ENCODE measurements at regions not wholly inside any gene's neighbourhood (a gene's known extent, or its start where the extent isn't known, plus 50 kb on each side); places are given as distances from the start of the nearest gene placed in this dataset.
"Not testable (repeated sequence)": the region's sequence is repeated elsewhere in the genome, so short reads cannot be mapped to it uniquely, and the experiment has no call there.

DNA sequence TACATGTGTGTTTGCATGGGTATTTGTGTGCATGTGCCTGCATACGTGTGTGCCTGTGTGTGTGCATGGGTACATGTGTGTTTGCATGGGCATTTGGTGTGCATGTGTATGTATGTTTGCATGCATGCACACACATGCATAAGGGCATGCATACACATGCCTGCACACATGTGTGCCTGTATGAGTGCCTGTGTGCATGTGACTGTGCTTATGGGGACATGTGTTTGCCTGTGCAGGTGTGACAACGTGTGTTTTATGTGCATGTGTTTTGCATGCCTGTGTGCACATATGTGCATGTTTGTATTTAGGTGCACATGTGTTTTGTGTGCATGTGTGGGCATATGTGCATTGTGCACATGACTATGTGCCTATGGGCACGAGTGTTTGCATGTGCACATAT lies 165.7 kb downstream of the ERMARD start:
- no peak for DNase-seq

DNA sequence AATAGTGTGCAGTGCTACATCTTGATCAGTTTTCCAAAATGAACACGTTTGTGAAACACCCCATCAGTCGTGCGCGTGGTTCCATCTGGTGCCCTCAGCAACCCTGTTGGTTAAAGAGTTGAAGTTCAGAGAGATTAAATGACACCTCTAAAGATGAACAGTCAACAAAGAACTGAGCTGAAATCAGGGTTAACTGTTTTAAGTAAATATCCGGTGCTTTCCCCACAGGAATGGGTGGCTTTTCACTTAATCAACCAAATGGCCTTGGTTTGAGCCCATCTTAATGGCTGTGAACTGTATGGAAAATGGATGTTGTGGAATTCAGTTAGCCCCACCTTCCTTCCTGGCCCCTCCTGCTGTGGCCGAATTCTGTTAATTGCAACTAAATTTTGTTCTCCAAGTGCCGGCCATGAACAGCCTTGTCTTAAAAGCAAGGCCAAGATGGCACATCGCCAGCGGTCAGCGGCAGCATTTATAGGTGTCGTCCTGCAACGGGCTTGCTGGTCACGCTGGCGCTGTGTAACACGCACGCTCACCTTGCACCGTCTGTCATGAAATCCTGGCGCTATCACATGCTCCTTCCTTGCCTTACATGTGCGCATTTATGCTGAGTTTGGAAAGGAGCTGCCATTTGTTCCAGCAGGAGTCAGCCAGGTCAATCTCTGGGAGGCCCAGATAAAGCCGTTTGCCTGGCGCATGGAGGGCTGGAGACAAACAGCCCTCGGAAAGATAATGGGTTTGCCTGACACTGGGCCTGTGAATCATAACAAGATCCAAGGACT lies 164.5 kb downstream of the ERMARD start:
- no peak for DNase-seq

DNA sequence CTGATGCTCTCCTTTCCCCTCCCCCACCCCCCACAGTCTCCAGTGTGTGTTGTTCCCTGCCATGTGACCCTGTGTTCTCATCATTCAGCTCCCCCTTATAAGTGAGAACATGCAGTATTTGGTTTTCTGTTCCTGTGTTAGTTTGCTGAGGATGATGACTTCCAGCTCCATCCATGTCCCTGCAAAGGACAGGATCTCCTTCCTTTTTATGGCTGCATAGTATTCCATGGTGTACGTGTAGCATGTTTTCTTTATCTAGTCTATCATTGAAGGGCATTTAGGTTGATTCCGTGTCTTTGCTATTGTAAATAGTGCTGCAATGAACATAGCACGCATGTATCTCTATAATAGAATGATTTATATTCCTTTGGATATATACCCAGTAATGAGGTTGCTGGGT lies 162.3 kb downstream of the ERMARD start:
- DNase-seq: not testable (repeated sequence)

DNA sequence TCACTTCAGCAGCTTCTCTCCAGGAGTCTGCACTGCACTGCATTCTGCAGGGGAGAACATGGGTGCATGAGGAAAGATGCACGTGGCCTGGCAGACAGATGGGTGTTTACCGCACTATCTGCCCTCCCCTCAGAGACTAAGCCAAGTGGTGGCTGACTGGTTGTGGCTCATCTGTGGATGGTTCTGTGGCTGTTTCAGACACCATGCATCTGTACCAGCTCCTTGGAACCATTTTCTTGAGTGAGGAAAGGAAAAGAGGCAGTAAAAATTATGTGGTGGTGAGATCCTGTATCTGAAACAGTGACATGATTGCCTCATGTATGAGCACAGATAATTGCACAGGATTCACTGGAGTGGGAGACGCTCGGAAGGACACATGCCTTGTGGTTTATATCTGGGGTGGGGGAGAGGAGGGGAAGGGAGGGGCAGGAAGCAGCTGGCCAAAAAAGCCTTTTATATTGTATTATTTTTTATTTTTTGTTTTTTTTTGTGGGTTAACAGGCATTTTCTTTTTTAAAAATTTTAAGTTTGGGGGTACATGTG lies 161.7 kb downstream of the ERMARD start:
- no peak for DNase-seq

DNA sequence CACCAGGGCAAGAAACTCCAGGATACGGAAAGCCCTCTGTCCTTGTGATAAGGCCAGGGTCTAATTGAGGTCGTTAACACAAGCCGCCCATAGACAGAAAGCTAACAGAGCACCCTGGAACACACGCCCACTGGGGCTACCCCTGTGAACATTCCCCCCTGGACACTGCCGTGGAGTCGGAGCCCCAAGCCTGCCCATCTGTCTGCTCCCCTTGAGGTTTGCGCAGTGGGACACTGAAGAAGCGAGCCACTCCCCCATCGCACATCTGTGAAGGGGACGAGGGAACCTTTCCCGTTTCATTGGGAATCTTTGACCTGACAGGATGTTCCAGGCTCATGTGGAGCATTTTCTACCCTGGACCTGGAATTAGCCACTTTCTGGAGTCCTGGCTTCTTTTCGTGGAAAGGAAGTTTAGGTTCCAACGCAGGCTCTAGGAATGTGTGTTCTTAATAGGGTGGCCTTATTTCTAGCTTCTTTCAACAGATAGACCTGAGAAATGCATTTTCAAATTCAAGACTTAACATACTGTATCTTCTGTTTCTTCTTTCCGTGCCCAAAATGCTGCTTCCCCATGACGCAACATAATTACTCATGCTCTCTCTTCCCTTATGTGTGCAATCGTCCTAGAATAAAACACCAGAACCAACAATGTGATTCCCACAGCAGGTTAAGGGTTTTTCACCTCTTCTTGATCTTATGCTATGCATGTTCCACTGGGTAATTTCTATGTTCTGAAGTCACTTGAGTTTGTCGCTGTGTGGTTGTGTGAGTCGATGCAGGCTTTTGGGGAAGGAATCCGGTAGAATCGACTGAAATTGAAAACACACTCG lies 161.1 kb downstream of the ERMARD start:
- DNase-seq: no peak

DNA sequence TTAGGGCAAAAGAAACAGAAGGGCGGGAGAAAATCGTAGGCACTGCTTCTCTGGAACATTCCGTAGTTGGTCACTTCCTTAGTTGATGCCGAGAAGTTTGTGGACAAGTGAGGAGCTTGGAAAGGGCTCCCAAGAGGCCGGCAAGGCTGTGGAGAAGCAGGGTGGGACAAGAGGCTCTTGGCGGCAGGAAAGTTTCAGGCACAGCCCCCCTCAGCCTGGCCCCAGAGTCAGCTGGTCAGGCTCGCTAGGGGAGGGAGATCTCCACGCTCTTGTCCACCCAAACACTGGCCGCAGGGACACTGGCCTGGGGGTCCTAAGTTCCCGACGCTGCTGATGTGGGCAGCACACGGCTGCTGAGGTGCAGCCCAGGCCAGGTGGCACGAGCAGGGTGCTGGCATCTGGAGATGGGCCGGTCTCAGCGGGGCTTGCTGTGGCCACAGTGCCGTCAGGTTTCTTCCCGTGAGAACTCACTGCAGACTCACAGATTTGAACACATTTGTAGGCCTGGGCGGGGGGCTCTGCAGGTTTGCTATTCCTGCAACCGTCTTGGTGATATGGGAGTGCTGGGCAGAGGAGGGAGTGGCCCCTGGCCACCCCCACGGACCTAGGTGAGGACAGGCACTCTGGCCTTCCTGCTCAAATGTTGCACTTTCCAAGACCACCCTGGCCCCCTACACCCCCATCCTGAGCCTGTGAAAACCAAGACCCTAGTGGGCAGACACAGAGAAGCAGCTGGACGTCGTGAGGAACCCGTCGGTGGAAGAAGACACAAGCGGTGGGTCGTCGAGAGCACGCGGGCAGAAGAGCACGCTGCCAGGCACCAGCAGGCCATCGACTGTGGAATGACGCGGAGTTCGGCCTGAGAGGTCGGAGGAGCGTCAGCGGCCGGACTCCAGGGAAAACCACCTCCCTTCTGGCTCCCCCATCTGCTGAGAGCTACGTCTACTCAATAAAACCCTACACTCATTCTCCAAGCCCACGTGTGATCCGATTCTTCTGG lies 160.1 kb downstream of the ERMARD start:
- no peak for DNase-seq

DNA sequence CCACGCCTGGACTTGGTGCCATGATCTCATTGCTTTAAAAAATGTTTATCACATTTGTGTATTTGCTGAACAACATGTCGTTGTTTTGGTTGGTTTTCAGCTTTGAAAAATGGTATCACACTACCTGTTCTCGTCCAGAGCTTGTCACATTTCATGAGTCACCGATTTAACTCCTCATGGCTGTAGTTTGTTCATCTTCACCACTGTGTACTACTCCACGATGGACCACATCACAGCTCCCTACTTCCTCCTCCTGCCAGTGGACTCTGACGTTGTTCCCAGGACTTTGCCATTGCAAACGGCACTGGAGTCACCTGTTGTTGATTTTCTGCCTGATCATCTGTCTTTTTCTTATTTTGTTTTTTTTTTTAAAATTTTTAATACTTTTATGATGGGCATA lies 157.7 kb downstream of the ERMARD start:
- no peak for DNase-seq

DNA sequence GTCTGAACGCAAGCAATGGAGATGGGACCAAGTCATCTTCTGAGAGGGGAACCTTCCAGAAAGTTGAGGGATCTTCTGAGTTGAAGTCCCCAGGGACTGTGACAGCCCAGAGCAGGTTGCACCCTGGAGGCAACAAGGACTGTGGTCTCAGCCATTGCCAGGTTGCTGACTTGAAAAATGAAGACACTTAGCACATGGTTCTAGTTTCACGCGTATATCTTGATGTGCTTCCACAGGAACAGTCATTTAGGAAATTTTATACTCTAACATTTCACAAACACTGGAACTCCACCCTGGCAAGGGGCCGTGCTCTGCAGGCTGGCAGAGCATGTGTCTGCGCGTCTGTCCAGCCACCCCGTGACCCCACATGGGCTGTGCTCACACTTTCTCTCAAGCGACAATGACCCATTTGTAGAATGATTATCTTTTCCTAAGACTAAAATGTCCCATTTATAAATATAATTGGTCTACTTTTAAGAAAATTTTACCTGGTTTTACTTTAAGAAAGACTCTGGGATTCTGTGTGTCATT lies 157.0 kb downstream of the ERMARD start:
- DNase-seq: no peak

DNA sequence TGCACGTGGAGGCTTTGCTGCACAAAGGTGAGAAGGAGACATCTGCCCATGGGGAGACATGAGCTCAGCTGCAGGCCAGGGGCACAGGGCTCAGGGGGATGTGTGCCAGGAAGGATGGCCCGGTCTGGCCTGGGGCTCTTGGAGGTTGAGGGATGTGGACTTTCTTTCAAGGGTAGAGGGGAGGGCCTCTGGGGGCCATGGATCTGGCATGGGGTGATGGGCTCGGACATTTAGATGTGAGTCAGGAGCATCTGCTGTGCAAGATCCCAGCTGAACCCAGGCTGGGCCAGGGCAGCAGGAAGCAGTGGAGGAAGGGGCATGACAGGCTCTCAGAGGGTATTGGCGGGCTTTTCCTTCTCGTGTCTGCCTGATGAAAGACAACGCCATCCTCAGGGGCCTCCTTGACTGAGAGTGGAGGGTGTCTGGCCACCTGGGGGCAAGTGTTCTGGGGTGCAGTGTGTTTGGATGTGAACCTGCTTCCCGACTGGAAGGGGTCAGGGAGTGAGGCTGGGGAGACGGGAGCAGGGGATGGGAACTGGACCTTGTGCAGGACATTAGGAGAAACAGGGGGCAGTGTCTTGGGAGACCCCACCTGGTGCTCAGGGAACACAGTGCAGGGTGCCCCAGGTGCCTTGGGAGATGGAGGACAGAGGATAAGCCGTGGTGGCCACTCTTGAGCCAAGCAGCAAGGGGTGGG lies 156.1 kb downstream of the ERMARD start:
- no peak for DNase-seq

DNA sequence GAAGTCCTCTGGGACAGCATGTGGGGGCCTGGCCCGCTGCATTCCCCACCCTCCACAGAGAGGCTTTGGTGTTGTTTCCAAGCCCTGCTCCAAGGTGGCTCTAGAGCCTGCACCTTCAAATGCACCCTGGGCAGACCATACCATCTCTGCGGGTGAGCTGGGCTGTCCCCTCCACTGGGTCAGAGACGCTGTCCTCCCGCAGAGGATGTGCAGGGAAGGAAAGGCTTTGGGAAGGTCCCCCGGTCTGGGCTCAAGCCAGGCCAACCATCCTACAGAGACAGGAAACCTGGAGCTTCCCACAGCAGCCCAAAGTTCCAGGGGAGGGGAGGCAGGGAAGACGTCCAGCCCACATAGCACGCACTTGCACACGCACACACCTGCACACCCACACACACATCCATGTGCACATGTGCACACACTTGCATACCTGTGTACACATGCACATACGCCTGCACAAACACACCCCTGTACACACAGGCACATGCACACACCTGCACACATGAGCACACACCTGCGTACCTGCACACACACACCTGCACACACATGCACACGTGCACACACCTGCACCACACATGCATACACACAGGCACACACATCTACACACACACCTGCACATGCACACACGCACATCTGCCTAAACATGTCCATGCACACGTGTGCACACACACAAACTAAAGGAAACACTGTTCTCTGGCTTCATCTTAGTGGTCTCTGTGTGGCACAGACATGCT lies 155.4 kb downstream of the ERMARD start:
- no peak for DNase-seq

DNA sequence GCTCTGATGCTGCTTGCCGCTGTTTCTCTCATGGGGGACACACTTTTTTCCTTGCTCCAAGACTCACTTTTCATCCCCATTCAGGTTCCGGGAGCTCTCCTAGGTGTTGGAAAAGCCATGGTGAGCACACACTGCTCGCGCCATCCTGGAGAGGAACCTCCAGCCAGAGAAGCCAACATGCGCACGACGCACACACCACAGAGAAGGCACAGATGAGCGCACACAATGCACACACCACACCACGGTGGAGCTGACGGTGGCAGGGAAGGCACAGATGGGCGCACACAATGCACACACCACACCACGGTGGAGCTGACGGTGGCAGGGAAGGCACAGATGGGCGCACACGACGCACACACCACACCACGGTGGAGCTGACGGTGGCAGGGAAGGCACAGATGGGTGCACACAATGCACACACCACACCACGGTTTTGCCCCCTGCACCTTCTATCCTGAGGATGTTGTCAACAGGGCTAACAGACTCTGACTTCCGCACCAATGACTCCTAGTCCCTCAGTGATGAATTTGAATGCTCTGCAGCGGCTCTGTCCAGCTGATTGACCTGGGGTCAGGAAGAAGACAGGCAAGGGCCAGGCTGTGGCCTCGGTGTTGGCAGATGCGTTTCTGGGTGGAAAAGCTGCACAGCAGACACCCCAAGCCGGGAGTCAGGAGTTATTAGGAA lies 154.7 kb downstream of the ERMARD start:
- DNase-seq: no peak

DNA sequence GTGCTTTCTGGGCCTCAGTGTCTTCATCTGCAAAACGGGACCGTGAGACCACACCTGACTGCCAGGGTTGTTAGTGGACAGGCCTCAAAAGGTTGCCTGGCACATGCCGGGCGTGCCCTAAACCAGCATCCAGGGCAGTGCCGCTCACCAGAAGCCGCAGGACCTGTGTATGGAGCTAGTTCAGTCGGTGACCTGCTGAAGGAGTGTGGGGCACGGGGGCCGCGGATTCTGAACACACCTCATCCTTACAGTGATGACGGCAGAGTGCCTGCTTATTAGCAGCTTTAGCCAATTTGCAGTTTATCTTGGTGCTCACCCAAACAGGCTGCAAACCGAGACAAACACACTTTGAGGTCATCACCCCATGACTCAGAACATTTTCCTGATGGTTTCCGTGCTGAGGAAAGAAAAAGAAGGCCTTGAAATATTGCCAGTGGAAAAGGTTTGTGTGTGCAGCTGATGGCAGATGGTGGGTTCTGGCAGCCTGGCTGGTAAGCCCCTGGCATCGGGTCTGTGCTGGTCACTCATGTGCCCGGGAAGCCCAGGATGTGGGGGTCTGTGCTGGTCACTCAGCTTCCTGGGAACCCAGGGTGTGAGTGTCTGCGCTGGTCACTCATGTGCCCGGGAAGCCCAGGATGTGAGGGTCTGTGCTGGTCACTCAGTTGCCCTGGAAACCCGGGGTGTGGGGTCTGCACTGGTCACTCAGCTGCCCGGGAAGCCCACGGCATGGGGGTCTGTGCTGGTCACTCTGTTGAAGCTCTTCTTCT lies 153.8 kb downstream of the ERMARD start:
- no peak for DNase-seq

DNA sequence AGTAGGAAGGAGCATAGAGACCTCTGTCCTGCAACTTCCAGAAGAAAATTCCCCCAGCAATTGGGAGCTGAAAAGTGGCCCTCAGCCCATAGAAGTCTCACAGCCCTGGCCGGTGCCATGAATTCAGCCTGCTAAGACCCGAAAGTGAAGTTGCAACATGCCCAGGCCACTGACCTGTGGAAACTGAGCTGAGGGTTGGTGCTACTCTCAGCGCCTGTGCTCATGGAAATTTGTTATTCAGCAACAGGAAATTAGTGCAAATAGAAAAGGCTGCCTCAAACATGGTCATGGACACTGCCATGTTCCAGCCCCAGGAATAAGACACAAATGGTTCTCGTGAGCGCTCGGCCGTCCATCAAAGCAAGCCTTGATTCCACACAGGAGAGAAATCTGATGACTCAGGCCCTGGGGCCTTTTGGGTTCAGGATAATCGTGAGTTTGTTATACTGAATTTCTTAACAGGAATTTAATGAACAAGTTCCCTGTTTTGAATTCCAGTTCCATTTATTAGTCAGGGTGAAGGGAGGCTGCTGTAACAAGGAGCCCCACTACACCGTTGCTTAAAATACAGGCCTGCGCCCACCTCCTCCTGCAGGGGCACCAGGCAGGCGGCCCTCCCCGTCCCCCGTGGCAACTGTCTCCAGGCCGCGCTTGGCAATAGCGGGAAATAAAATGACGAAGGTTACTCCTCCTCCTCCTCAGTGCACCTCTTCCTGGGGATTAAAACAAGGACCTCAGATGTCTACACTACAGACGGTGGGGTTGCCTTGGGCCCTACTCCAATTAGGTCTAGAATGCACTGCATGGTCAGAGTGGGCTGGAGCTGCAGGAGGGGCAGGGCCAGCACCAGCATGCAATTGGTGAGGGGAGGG lies 152.9 kb downstream of the ERMARD start:
- no peak for DNase-seq

DNA sequence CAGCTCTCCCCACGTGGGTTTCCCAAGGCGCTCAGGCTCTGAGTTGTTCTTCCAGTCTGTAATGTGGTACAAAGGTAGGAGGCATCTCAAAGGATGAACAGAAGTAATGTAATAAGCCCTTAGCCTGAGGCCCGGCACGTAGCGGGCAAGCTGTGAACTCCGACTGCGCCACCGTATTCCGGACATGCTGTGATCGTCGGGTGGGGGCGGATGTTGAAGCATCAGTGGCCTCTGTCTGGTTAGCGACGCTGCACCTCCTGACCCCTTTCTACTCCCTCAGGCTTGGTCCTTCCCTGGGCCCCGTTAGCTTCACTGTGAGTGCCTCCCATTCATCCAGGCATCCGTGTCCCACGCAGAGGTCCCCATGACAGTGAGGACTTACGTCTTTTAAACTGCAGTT lies 151.7 kb downstream of the ERMARD start:
- DNase-seq: no peak

DNA sequence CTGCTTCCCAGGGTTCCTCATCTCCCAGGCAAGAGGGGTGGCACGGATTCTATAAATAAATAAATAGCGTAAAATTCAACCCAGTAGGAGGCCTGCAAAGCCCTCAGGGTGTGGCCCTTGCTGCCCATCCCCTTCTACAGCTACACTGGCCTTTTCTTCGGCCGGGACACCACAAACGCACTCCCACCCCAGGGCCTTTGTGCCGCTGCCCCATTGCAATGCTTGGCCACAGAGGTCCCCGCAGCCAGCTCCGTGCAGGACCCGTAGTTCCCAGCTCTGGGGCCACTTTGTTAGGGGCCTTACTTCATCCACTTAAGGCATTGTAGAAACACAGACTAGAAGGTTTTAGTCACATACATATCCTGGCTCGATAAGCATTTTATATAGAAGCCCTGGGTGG lies 151.2 kb downstream of the ERMARD start:
- DNase-seq: no peak

DNA sequence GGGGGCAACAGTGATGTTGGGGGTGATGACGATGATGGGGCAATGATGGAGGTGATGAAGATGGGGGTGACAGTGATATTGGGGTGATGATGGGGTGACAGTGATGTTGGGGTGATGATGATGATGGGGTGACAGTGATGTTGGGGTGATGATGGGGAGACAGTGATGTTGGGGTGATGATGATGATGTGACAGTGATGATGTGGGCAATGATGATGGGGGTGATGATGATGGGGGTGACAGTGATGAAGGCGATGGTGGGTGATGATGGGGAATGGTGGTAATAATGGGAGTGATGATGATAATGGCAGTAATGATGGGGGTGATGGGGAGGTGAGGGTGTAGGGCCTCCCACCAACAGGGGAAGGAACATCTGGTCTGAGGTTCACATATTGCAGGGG lies 150.6 kb downstream of the ERMARD start:
- no peak for DNase-seq

DNA sequence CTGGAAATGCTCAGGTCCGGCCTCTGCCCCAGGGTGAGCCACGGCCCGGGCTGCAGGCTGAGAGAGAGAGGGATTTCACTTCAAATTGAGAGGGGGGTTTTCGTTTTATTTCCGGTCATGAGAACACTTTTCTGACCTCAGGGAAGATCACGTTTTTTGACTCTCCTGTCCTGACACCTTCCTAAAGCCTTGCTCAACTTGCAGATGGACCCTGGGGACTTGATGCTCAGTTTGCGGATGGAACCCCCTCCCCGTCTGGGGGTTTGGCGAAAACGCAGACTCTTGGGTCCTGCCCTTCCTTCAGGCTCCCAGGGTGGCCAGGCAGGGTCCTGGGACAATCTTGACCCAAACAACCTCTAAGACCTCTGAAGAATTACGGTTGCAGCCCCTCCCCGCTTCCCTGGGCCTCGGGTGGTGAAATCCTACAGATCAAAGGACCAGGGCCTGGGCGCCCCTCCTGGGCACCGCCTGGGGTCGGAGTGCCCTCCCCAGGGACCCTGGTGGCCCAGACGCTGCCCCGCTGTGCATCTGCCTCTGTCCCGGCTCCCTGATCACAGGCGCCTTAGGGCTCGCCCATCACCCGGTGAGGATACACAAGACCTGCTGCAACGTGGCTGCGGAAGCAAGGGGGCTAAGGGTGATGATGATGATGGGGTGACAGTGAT lies 148.2 kb downstream of the ERMARD start:
- no peak for DNase-seq
